K562 (cell line): ENCODE measurements at regions not wholly inside any gene's neighbourhood (a gene's known extent, or its start where the extent isn't known, plus 50 kb on each side); places are given as distances from the start of the nearest gene placed in this dataset.

Experiments
- ATAC-seq: fragments of 200-7000 bp; cut with Tn5 transposase; 3 replicates; pipeline ENCODE4 v1.9.1; 2020; ENCODE audit warnings: moderate library complexity
- BruUV-seq: library from RNA; stranded (reverse); fragments of 400-500 nt; replicated peaks from 2 replicates; lab custom pipeline; 2021; lab: Mats Ljungman, UMichigan
- CTCF ChIA-PET: fragments of 300-600 bp; formaldehyde crosslinking; extraction: SDS; loops from one replicate; lab custom pipeline; 2021; ENCODE audit warnings: low intra/inter-chr PET ratio; lab: Yijun Ruan, JAX
- POLR2A ChIA-PET: fragments of 300-600, 350-650 bp; sonication (Branson Sonifier 250); formaldehyde crosslinking; extraction: SDS; loops from one replicate; lab custom pipeline; 2021; ENCODE audit warnings: antibody characterized with exemption, inconsistent platforms; lab: Yijun Ruan, JAX
- DNase-seq, 4 experiments: peaks; one replicate each; pipeline versions ENCODE4 v3.0.0 to v3.0.0-alpha.2; 2011 to 2018; ENCODE audit warnings: low spot score in 3 of 4, mixed read lengths in 3 of 4; ENCODE audit errors: extremely low read depth in 1 of 4
- FAIRE-seq: peaks from 2 replicates; lab custom pipeline; 2011; peaks lifted over from hg19 to GRCh38; lab: Jason Lieb, UNC
- H2AFZ ChIP-seq: 2 replicates; pipeline ENCODE4 v1.6.0; 2011; ENCODE audit warnings: low read depth, low read length, control low read depth, inconsistent platforms
- H3K27ac ChIP-seq: fragments of 200-600 bp; 3 replicates; pipeline ENCODE4 v1.8.0; 2011; ENCODE audit warnings: low read depth, mild to moderate bottlenecking, control low read depth, inconsistent platforms, low read length, moderate library complexity, mixed read lengths; ENCODE audit errors: extremely low read depth
- H3K27me3 ChIP-seq, 2 experiments: fragments of 300-600 bp in 1 of 2; 2 replicates in 1 of 2; 3 replicates in 1 of 2; pipeline versions ENCODE4 v1.6.0 to v1.8.0; 2011; ENCODE audit warnings: inconsistent platforms in 2 of 2, low read length in 2 of 2, mild to moderate bottlenecking in 1 of 2, mixed read lengths in 1 of 2, moderate library complexity in 1 of 2; ENCODE audit not compliant: control insufficient read depth in 2 of 2, insufficient read depth in 2 of 2
- H3K36me3 ChIP-seq: fragments of 300-600 bp; 3 replicates; pipeline ENCODE4 v1.8.0; 2011; ENCODE audit warnings: mild to moderate bottlenecking, low read length, inconsistent platforms; ENCODE audit not compliant: control insufficient read depth, insufficient read depth
- H3K4me1 ChIP-seq, 2 experiments: fragments of 200-600 bp in 1 of 2; replicated peaks in 1 of 2; 2 replicates in 1 of 2; 3 replicates in 1 of 2; pipeline versions ENCODE4 v1.5.1 to v1.8.0; 2011; ENCODE audit warnings: inconsistent platforms in 2 of 2, low read length in 2 of 2, mild to moderate bottlenecking in 1 of 2, mixed read lengths in 1 of 2, moderate library complexity in 1 of 2; ENCODE audit not compliant: control insufficient read depth in 2 of 2, insufficient read depth in 2 of 2
- H3K4me2 ChIP-seq: 2 replicates; pipeline ENCODE4 v1.6.1; 2011; ENCODE audit warnings: low read length, control low read depth, inconsistent platforms, mixed read lengths; ENCODE audit not compliant: insufficient read depth
- H3K4me3 ChIP-seq: fragments of 200-600 bp; sonication (generic), shearing (Covaris generic); 2 replicates; pipeline ENCODE4 v1.5.1; 2016; ENCODE audit warnings: control low read depth, inconsistent platforms
- H3K79me2 ChIP-seq: fragments of 200-600 bp; 3 replicates; pipeline ENCODE4 v1.8.0; 2011; ENCODE audit warnings: low read length, inconsistent platforms; ENCODE audit not compliant: control insufficient read depth, insufficient read depth
- H3K9ac ChIP-seq, 2 experiments: 2 replicates each; pipeline versions ENCODE4 v1.6.0 to v1.6.1; 2011; ENCODE audit warnings: low read depth in 2 of 2, low read length in 2 of 2, control low read depth in 1 of 2, inconsistent platforms in 1 of 2, mild to moderate bottlenecking in 1 of 2, mixed read lengths in 1 of 2; ENCODE audit not compliant: insufficient read depth in 1 of 2
- H3K9me1 ChIP-seq: one replicate; pipeline ENCODE4 v1.6.0; 2011; ENCODE audit warnings: inconsistent platforms, mild to moderate bottlenecking, low read length, moderate library complexity; ENCODE audit not compliant: control insufficient read depth, insufficient read depth
- H3K9me3 ChIP-seq: replicated peaks from 2 replicates; pipeline ENCODE4 v1.5.1; 2011; ENCODE audit warnings: low read depth, low read length, inconsistent platforms; ENCODE audit not compliant: control insufficient read depth, insufficient read depth
- H4K20me1 ChIP-seq: replicated peaks from 2 replicates; pipeline ENCODE4 v1.6.1; 2011; ENCODE audit warnings: low read length, inconsistent platforms, mixed read lengths; ENCODE audit not compliant: control insufficient read depth, insufficient read depth
- ARNT ChIP-seq, 2 experiments: fragments of 450-650 bp; IDR thresholded peaks; 2 replicates each; pipeline ENCODE4 v1.6.1; 2016; ENCODE audit warnings: mild to moderate bottlenecking in 1 of 2
- C11orf30 ChIP-seq: fragments of 450-650 bp; IDR thresholded peaks from 2 replicates; pipeline ENCODE4 v1.6.1; 2016; ENCODE audit warnings: low read depth, mild to moderate bottlenecking
- MAFG ChIP-seq: fragments of 450-650 bp; conservative IDR thresholded peaks from 2 replicates; pipeline ENCODE4 v1.6.1; 2016; ENCODE audit warnings: missing genetic modification characterization, missing compliant biosample characterization
- NFE2 ChIP-seq: IDR thresholded peaks from 2 replicates; pipeline ENCODE4 v1.6.1; 2014; ENCODE audit warnings: antibody characterized with exemption, low read depth
- ZNF347 ChIP-seq: fragments of 450-650 bp; formaldehyde crosslinking; IDR thresholded peaks from 2 replicates; pipeline ENCODE4 v1.4.0; 2020; ENCODE audit warnings: low read depth, mild to moderate bottlenecking, moderate library complexity
- ZNF41 ChIP-seq: fragments of 250-450 bp; sonication (Bioruptor Pico); conservative IDR thresholded peaks from 2 replicates; pipeline ENCODE4 v1.4.0; 2020; ENCODE audit warnings: mild to moderate bottlenecking
- WGBS: fragments of 100-300 bp; shearing (Covaris generic); methylation state at CpG from one replicate; pipeline ENCODE4 v1.1.6; 2016; ENCODE audit warnings: low coverage, mixed read lengths; ENCODE audit not compliant: insufficient coverage; ENCODE audit errors: missing lambda C conversion rate; 5-methylcytosine and 5-hydroxymethylcytosine counted together
- in situ Hi-C: fragments of 300-500 bp; cut with MboI; formaldehyde crosslinking; loops from 4 replicates; pipeline ENCODE4 v1.15.0; 2018; ENCODE audit warnings: inconsistent platforms, mixed read lengths
- intact Hi-C: fragments of 100-400 bp; cut with micrococcal nuclease; formaldehyde crosslinking; loops from 2 replicates; pipeline ENCODE4 v1.14.2; 2022

- FAIRE-seq = peak; percentile 59
- no peak overlapping the region for H3K4me2 ChIP-seq
- H3K27ac ChIP-seq = no peak overlapping the region
- BruUV-seq = no TSS peak
- no peaks in the 10 kb centered on the region for H3K79me2 ChIP-seq
- no peaks in the 10 kb centered on the region for H3K9me1 ChIP-seq
- ChIA-PET CTCF (no interaction called here), POLR2A (no interaction called here)
- in situ Hi-C loops (no loop called here), intact Hi-C loops (no loop called here)
- no peaks in the 10 kb centered on the region for H3K27me3 ChIP-seq
- ATAC-seq = no peak
- H3K36me3 ChIP-seq = no peaks in the 10 kb centered on the region
- no peaks in the 10 kb centered on the region for H3K9me3 ChIP-seq
- no peaks in the 10 kb centered on the region for H3K4me1 ChIP-seq
- H3K9ac ChIP-seq = no peak overlapping the region
- DNase-seq = no peak
- no peak overlapping the region for H2AFZ ChIP-seq
- WGBS = 0% methylated on average over 2 of the region's 2 CpGs
- TF ChIP-seq MAFG (peak; percentile 49; the same call in 1 of the 2 replicates), NFE2 (0 out of 2 replicates have a peak, but pooled peaks have one; percentile 5), C11orf30 (0 out of 2 replicates have a peak, but pooled peaks have one; percentile 10), ARNT (IDR thresholded peaks at IDR 0.05) (no peak)
- H3K4me3 ChIP-seq = no peak overlapping the region
- H4K20me1 ChIP-seq = no peaks in the 10 kb centered on the region
These were observed 187.7 kb downstream of the TNFSF18 start for GRCh38 chr1:172863031-172863430.

DNA sequence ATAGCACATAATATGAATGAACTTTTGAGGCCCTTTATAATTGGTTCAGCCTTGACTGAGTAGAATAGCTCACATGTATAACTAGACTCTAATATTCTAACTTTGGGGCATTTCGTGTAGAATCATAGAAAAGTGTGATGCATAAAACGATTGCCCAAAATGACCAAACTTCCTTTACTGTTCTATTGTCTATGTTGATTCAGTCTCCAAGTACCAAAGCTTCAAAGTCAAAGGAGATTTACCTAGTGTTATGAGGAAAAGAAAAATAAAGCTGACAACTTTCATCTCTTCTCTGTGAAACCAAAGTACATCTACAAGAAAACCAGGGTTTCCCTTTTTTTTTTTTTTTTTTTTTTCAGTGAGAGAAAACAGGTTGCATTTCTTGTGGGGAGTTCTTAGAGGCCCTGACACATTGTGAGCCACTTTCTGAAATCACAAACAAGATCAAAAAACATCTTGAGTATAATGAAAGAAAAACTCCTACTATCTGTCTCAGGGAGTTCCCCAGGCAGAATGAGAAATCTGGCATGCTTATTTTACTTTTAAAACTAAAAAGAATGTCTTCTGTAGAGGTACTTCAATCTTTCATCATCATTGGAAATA is 183.4 kb downstream of the TNFSF18 start:
- intact Hi-C loops = no loop called here
- POLR2A ChIA-PET = no interaction called here

More for the DNA sequence above, 183.4 kb downstream of the TNFSF18 start:
- no peak overlapping the region for H3K4me2 ChIP-seq
- no peaks in the 10 kb centered on the region for H3K79me2 ChIP-seq
- CTCF ChIA-PET = no interaction called here
- BruUV-seq = no TSS peak
- TF ChIP-seq ZNF347 (CRISPR knock-in tag) = no peak
- no peak for TF ChIP-seq ZNF41 (CRISPR knock-in tag)
- no peaks in the 10 kb centered on the region for H3K4me1 ChIP-seq
- in situ Hi-C loops = no loop called here
- H2AFZ ChIP-seq = no peak overlapping the region
- H3K27ac ChIP-seq = no peak overlapping the region
- ATAC-seq (no peak), DNase-seq (no peak), FAIRE-seq (no peak)
- H3K9me3 ChIP-seq = no peaks in the 10 kb centered on the region
- no peaks in the 10 kb centered on the region for H3K9me1 ChIP-seq
- no peaks in the 10 kb centered on the region for H4K20me1 ChIP-seq
- 0% methylated on average over 2 of the region's 2 CpGs for WGBS
- H3K36me3 ChIP-seq = no peaks in the 10 kb centered on the region
- H3K9ac ChIP-seq = no peak overlapping the region
- no peaks in the 10 kb centered on the region for H3K27me3 ChIP-seq
- H3K4me3 ChIP-seq = no peak overlapping the region
